HG03354 (cell line): ENCODE measurements at regions not wholly inside any gene's neighbourhood (a gene's known extent, or its start where the extent isn't known, plus 50 kb on each side); places are given as distances from the start of the nearest gene placed in this dataset.

Experiments
- ATAC-seq: cut with Tn5 transposase; IDR thresholded peaks from one replicate; pipeline ENCODE4 v1.9.1; 2021; ENCODE audit warnings: mild to moderate bottlenecking; ENCODE audit not compliant: unreplicated experiment, poor library complexity, severe bottlenecking

- peak; percentile 64 for ATAC-seq
These were observed 198.8 kb downstream of the AUH start for GRCh38 chr9:91162784-91163443.

- no peak for ATAC-seq
These were observed 198.3 kb downstream of the AUH start for GRCh38 chr9:91163444-91163772.

- ATAC-seq: no peak
These were observed 197.8 kb downstream of the AUH start for GRCh38 chr9:91163773-91164471.
